Skin epidermis (tissue), 12 donors: ENCODE measurements at regions not wholly inside any gene's neighbourhood (a gene's known extent, or its start where the extent isn't known, plus 50 kb on each side); places are given as distances from the start of the nearest gene placed in this dataset.

Experiments
- H3K27ac ChIP-seq, 21 experiments: fragments of 200-600 bp; sonication (generic) in 11 of 21; one replicate each; pipeline ENCODE4 v1.5.0; 2020; ENCODE audit warnings: mild to moderate bottlenecking in 3 of 21, inconsistent platforms in 2 of 21, moderate library complexity in 2 of 21
- H3K4me3 ChIP-seq, 7 experiments: fragments of 200-600 bp; sonication (generic) in 2 of 7; one replicate each; pipeline ENCODE4 v1.5.0; 2020; ENCODE audit warnings: inconsistent platforms in 2 of 7, mild to moderate bottlenecking in 2 of 7, moderate library complexity in 1 of 7

DNA sequence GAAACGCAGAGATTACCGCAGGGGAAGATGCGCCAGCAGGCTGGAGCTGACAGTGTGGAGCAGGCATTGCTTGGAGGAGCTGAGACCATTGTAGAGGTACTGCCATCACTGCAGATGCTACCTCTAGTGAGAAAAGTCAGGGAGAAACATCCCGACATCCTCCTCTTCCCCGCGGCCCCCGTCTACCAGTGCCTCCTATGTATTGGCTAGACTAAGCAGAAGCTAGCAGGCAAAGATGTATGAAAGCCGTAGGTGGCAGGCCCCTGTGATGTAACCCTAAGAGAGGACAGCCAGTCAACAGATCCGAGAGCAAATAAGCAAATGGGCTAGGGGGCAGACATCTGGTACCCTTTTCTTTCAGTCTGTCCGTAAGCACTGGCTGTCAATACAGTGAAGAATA, 115.5 kb upstream of the ACTBL2 start:
- H3K27ac ChIP-seq: no peak overlapping the region
- H3K4me3 ChIP-seq: no peak overlapping the region

- no peak overlapping the region for H3K4me3 ChIP-seq
- no peak overlapping the region for H3K27ac ChIP-seq
Measured at GRCh38 chr5:57595523-57595991, 112.9 kb upstream of the ACTBL2 start.

GRCh38 chr5:57594436-57594835, 111.8 kb upstream of the ACTBL2 start:
- no peak overlapping the region for H3K4me3 ChIP-seq

GRCh38 chr5:57592236-57592635, 109.6 kb upstream of the ACTBL2 start:
- no peak overlapping the region for H3K4me3 ChIP-seq
- H3K27ac ChIP-seq: no peak overlapping the region

More at GRCh38 chr5:57594436-57594835, 111.8 kb upstream of the ACTBL2 start:
- no peak overlapping the region for H3K27ac ChIP-seq

- Histone ChIP-seq H3K27ac (no peak overlapping the region), H3K4me3 (no peak overlapping the region)
Measured at GRCh38 chr5:57586649-57587048, 104.0 kb upstream of the ACTBL2 start.

DNA sequence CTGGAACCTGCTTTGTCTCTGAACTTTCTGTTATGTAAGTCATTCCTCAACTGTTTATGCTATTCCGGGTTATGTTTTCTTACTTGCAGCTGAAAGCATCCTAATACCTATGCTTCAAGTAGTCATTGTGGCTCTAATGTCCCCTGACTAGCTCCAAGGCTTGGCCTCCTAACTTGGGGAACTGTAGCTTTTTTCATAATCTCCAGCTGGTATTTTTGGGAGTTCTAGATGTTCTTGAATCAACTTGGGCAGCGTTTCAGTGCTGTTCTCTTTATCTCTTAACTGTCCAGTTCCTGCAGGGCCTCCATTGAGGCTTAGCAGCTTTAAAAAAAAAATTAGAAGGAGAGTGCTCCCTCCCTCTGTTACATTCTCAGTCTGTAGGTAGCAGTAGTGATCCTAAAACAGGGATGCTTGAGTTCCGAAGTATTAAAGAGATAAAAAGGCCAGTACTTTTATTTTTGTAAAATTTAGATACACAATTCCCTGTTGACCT, 100.0 kb upstream of the ACTBL2 start:
- no peak overlapping the region for H3K4me3 ChIP-seq
- H3K27ac ChIP-seq: no peak overlapping the region

DNA sequence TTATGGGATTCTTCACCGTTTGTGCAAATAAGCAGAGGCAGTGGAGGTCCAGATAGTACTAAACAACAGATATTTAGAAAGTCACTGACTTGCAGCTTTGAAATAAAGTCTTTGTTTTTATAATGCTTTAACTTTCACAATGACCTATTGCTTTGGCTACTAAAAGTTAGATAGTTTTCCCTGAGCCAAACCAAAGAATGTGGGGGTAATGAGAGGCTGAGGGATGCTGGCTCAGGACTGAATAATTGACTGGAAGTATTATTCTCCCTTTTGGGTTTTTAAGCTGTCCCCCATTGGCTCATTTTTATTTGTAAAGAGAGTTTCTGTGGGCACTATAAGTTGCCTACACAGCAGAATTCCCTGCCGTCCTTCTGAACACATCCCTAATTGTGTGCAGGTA, 99.2 kb upstream of the ACTBL2 start:
- H3K27ac ChIP-seq: no peak overlapping the region

DNA sequence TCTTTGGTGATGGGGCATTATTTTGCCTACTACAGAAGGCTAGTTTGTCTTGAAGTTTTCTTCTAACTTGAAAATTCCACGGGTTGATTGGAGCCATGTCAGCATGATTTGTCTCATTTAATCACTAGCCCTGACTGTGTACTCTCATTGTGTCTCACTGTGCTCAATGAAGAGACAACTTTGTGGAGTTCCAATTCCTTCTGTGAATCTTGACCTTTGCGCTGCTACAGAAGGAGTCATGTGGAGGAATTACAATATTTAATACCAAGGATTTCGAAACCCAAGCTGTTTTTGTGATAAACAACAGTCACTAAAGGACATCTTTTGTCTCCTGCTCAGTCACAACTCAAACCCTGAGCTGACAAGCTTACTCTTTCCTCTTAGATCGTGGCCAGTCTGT, 98.6 kb upstream of the ACTBL2 start:
- Histone ChIP-seq H3K4me3 (no peak overlapping the region), H3K27ac (no peak overlapping the region)

More for the DNA sequence above, 99.2 kb upstream of the ACTBL2 start:
- H3K4me3 ChIP-seq: no peak overlapping the region

DNA sequence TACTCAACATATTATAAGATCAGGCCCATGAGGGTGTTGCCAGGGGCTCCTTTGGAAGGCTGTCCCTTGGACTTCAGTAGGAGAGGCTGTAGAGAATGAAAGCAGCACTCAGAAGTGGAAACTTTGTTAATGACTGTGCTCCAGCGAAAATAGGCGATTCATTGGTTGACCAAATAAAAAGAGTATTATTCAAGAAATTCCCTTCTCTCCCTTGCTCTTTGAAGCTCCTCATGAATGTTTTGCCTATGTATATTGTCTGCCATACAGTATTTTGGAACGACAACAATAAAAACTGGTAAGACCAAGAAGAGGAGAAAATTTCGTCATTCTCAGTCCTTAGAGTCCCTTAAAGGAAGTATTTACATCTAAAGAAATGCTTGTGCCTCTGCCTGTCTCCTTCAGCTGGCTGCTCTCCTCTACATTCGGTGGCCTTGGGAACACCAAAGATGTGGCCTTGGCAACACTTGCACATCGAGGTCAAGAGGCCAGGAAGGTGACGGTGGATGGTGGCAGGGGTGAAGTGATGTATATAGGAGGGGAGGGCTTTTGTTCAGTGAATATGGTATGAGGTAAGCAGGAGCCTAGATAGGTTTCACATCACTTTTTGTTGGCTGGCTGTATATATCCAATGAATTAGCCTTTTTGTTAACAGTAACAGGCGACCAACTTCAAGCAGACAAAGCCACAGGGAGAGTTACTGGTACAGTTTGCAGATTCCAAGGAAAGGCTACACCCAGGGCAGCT, 95.0 kb upstream of the ACTBL2 start:
- Histone ChIP-seq H3K4me3 (no peak overlapping the region), H3K27ac (no peak overlapping the region)

- no peak overlapping the region for H3K27ac ChIP-seq
Measured at GRCh38 chr5:57576317-57576716, 93.7 kb upstream of the ACTBL2 start.

DNA sequence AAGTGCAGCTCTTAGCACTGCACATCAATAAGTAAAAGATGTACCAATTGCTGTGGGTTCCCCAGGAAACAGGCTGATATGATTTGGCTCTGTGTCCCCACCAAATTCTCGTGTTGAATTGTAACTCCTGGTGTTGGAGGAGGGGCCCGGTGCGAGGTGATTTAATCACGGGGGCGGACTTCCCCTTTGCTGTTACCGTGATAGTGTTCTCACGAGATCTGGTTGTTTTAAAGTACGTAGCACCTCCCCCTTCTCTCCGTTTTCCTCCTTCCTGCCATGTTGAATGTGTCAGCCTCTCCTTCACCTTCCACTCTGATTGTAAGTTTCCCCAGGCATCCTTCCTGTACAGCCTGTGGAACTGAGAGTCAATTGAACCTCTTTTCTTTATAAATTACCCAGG, 93.2 kb upstream of the ACTBL2 start:
- Histone ChIP-seq H3K4me3 (no peak overlapping the region), H3K27ac (no peak overlapping the region)

More at GRCh38 chr5:57576317-57576716, 93.7 kb upstream of the ACTBL2 start:
- no peak overlapping the region for H3K4me3 ChIP-seq

GRCh38 chr5:57572461-57572860, 89.8 kb upstream of the ACTBL2 start:
- Histone ChIP-seq H3K4me3 (no peak overlapping the region), H3K27ac (no peak overlapping the region)

- no peak overlapping the region for H3K27ac ChIP-seq
Measured at GRCh38 chr5:57569601-57570000, 87.0 kb upstream of the ACTBL2 start.

DNA sequence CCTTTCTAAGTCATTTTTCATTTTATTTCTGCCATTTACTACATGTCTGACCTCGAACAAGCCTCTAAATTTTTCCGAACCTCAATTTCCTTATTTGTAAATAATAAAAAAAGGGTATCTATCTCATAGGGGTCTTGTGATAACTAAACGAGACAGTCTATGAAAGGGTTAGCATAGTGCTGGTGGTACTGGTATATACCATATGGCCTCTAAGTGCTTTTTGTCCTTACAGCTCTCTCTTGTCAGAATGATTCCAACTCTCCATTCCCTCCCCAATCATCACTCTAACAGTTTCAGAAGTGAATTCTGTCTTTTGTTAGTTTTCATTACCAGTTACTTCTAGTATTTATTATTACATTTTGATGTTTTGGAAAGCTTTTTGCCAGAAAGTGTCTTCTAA, 85.5 kb upstream of the ACTBL2 start:
- Histone ChIP-seq H3K27ac (no peak overlapping the region), H3K4me3 (no peak overlapping the region)

More at GRCh38 chr5:57569601-57570000, 87.0 kb upstream of the ACTBL2 start:
- no peak overlapping the region for H3K4me3 ChIP-seq

GRCh38 chr5:57566914-57567313, 84.3 kb upstream of the ACTBL2 start:
- no peak overlapping the region for H3K27ac ChIP-seq
- no peak overlapping the region for H3K4me3 ChIP-seq

DNA sequence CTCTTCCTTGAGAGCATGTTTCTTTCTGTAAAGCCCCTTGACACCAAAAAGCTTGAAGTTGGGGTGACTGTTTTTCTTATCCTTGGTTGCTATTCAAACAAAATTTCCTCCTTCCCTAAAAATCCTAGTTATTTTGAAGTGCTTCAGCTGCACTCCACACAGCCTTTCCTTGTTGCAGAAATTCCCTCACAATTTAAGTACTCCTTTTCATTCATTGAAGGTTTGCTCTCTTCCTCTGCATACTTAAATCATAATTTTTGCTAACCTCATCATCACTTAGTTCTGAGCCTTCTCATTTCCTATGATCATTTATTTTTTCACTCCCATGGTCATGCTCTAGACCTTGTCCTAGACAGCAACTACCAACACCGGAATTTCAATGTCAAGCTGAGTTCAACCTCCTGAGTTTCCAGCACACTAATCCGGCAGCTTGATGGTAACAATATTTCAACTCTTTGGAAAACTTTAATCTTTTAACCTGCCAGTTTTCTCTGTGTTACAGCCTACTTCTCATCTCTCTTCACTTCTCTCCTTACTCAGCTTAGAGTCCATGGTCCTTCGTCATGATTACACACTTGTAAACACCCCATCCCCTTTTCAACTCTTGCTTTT, 78.7 kb upstream of the ACTBL2 start:
- Histone ChIP-seq H3K4me3 (no peak overlapping the region), H3K27ac (no peak overlapping the region)

- Histone ChIP-seq H3K27ac (no peak overlapping the region), H3K4me3 (no peak overlapping the region)
Measured at GRCh38 chr5:57559110-57559635, 76.6 kb upstream of the ACTBL2 start.

GRCh38 chr5:57552033-57552432, 69.4 kb upstream of the ACTBL2 start:
- Histone ChIP-seq H3K27ac (no peak overlapping the region), H3K4me3 (no peak overlapping the region)

- Histone ChIP-seq H3K27ac (peak overlapping the region in 1 of 21 experiments; percentile 10), H3K4me3 (no peak overlapping the region)
Measured at GRCh38 chr5:57551251-57551650, 68.6 kb upstream of the ACTBL2 start.

DNA sequence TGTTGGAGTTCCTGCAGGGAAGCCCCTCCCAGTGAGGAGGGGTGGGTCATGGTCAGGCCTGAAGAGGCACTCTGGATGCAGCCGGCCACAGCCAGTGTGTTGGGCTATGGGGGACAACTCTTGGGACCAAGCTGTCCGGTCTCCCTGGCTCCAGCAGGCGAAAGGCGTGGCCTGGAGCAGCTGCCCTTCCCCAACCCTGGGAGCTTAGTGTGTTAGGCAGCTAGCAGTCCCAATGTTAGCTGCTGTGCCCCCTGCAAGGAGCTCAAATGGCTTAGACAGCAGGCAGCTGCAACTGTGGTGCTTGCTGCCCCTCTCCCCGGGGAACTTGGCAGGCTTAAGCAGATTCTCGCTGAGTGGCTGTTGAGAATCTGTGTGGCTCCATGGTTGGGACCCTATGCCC, 67.5 kb upstream of the ACTBL2 start:
- Histone ChIP-seq H3K27ac (no peak overlapping the region), H3K4me3 (no peak overlapping the region)

DNA sequence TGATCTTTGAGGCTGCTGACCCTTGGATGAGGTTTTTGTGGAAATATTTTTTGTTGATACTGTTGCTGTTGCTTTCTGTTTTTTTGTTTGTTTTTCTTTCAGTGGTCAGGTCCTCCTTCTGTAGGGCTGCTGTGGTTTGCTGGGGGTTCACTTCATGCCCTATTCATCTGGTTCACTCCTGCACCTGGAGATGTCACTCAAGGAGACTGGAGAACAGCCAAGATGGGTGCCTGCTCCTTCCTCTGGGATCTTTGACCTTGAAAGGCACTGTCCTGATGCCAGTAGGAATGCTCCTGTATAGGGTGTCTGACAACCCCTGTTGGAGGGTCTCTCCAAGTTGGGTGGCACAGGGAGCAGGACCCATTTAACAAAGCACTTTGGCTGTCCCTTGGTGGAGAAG, 67.0 kb upstream of the ACTBL2 start:
- Histone ChIP-seq H3K27ac (no peak overlapping the region), H3K4me3 (no peak overlapping the region)
